Renal pelvis (tissue), 1 donor: ENCODE measurements at regions not wholly inside any gene's neighbourhood (a gene's known extent, or its start where the extent isn't known, plus 50 kb on each side); places are given as distances from the start of the nearest gene placed in this dataset.

ENCODE experiments used
- DNase-seq: peaks from one replicate; pipeline ENCODE4 v3.0.0-alpha.2; 2013

DNA sequence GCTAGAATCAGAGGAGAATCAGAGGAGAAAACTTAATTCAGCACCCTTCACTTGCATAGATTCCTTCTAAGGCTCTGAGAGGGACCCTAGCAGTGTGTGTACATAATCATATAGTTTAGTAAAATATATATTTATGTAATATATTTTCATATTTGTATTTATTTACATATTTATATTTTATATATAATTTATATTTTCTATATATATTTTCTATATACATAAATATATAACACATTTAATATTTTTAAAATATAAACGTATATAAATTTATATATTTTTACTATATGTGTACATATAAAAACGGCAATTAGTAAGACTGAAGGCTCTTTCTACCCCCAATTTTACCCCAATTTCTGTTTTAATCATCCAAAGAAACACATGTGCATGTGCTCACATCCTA lies 80.3 kb downstream of the NXPE2 start:
- no peak for DNase-seq

DNA sequence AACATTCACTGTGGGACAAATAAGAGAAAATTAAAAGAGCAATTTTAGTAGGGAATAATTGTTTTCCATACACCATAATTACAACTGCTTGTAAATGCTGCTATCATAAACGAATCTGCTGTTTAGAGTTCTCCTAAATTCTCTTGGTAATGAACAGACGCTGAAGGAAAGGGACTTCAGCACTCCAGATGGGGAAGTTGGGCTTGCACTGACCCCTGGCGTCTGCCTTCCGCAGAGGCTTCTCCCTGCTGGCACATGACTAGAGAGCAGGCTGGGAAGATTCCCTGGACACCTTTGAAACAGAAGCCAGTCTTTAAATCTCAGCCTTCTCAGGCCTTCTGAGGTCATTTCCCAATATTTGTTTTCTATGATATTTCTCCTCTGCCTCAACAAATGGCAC lies 84.1 kb downstream of the NXPE2 start:
- peak; percentile 45 for DNase-seq

GRCh38 chr11:114764563-114764962 lies 86.2 kb downstream of the NXPE2 start:
- no peak for DNase-seq

- no peak for DNase-seq
These were observed 92.8 kb downstream of the NXPE2 start for GRCh38 chr11:114771172-114771571.

- no peak for DNase-seq
These were observed 95.4 kb downstream of the NXPE2 start for GRCh38 chr11:114773541-114774338.

DNA sequence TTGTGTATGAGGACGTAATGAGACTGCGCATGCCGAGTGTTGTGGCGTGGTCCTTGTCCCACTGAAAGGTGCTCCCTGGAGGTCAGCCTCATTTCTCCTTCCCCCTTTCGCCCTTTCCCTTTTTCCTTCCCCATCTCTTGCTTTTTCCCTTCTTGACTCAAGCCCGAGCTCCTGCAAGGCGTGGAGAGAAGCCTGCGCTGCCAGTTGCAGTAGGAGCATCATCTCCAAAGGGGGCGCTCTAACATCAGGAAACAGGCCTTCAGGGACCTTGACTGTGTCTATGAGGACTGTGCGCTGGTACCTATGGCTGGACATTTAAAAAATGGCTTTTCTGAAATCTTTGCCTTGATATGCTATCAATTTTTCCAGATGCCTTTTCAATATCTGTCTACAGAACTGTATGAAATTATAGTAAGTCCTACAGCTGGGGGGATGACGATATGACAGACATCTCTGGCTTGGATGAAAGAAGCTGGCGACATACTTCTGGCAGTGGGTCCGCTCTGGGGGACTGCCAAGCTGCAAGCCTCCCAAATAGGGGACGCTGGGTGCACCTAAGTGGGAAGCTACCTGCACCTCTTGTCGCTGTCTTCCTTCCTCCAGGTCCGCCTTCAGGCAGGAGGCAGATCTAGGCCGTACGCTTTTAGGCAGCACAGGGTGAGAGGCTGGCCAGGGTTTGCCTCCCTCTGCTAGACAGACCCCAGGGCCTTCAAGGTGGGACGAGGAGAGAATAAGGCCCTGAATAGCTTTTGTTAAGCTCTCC lies 96.5 kb downstream of the NXPE2 start:
- DNase-seq = peak; percentile 83

DNA sequence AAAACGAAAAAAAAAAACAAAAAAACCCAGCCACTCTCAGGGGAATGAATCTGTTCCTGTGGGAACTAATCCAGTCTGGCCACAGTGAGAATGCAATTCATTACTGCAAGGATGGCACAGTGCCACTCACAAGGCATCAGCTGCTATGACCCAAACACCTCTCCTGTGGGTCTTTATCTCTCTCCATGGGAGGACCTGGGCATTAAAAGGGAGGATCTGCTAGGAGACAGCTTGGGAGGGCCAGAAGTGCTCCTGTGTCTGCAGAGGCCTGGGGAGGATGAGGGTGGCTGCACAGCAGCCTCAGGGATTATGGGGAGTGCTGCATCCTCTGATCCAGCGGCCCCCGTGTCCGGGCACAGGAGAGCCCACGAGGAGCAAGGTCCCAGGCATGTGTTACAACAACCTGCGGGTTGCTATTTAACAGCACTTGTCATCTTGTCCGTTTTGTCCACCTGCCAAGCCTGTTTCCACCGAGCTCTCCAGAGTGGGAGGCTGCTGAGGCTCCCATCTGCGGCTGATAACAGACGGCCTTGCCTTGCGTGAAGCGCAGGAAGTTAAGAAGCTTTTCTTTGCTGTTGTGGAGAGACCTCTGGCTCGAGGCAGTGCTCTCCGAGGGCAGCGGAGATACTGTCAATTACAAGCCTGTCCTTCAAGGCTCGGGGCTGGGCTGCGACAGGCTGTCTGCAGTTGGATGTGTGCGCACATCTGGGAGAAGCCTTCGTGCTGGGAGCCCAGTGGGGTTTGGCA lies 97.7 kb downstream of the NXPE2 start:
- no peak for DNase-seq

DNA sequence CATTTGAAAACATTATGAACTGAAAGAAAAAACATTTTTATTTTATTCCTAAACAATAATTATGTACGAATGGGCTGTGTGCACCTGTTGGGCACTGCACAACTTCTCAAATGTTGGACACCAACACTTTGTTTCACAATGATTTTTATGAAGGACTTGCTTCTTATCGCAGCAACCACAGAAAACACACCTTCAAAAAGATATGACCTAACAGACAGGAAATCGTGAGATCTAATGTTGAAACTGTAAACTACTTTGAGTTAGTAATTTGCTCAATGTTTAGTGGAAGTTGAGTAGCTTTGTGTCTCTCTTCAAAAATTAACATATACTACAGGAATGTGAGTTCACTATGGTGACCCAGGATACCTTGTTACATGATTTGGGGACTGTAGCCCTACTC lies 98.6 kb downstream of the NXPE2 start:
- DNase-seq = no peak

DNA sequence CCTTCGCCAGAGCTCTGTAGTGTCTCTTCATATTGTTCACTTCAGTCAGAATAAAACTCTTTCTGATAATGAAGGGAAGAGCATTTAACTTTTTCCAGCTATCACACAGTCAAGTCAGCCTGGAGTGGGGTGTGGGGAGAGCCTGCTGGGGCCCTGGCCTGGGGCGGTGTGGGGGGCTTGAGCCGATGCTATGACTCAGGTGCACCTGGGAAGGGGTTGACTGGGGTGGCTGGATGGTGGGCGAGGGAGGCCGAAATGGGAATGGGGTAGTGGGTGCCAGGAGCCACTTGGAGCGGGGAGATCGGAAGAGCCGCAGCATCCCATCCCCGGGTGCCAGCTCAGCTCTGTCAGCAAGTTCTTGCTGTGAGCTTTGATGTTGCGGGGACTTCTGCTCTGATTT lies 100.9 kb downstream of the NXPE2 start:
- DNase-seq = no peak

GRCh38 chr11:114782650-114783310 lies 104.5 kb downstream of the NXPE2 start:
- DNase-seq = no peak

GRCh38 chr11:114783805-114784204 lies 105.5 kb downstream of the NXPE2 start:
- no peak for DNase-seq

- no peak for DNase-seq
These were observed 105.9 kb downstream of the NXPE2 start for GRCh38 chr11:114784216-114784615.

GRCh38 chr11:114784891-114785290 lies 106.6 kb downstream of the NXPE2 start:
- DNase-seq = no peak

DNA sequence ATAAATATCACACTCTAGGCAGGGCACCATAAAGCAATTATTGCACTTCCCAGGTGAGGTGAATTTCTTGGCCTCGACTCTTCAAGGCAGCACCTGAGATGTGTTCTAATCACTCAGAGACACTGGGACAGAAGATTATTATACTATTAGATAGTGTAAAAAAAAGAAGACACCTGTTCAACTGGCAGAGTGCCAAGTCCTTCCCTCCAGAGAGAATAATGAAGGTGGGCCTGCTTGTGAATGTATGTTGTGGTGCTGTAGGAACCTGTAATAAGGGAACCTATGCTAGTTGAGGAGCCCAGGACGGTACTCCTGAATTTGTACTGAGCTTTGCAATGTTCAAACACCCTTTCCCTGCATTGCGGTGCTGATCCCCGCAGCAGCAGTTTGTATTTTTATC lies 107.5 kb downstream of the NXPE2 start:
- DNase-seq = no peak

DNA sequence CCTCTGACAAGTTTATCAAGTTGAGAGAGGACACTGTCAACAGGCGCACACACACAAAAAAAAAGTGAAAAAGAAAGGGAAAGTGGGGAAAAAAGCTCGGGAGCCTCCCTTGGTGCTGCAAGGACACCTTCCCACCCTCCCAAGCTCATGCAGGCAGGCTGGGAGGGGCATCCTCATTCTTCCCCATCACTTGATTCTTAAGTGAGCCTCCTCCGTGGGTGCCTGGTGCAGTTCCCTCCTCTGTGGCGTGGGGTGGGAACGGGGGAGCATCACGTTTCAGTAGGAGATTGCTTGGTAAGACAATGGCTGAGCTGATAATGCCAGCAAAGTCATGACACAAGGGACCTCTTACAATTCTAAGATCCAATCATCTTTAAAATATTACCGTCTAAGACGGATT lies 108.8 kb downstream of the NXPE2 start:
- DNase-seq = no peak

DNA sequence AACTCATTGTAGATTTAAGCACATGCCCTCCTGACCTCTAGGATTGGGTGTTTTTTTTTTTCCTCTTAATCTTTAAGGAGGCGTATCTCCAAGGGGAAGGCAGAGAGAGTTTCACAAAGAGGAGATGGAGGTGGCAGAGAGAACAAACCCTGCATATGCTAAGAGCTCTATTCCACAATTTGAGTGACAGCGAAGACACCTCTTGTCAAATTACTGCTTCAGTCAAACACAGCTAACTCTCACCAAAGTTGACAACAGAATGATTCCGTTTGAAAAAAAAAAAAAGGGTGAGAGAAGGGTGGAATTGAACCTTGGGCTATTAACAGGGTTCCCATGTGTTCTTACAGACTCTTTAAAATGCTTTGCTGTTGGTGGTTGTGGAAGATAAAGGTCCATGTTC lies 112.6 kb downstream of the NXPE2 start:
- no peak for DNase-seq

DNA sequence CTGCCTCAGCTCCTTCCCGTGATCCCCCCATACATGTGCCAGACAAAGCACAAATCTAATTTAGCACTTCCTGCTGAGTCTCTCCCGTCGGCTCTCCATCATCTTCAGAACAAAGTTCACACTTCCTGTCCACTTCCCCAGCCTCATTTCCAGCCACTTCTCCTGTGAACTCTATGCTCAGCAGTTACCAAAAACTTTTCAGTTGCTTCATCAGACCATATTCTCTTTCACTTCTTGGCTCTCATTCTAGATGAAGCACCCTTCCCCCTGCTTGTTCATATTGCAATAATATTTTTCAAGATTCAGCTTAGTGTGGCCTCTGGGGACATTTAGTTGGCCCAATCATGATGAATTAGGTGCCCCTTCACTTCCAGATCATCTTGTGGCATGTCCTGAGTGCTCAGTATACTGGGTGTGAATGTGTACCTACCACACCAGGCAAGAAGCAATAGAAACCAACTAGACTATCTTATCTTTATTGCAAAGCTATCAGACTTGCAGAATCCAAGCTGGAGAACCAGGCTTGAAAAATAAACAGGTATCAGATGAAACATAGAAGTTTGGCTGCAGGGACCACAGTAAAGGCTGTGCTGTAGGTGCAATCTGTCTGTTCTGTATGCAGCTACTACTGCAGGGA lies 115.8 kb downstream of the NXPE2 start:
- DNase-seq = no peak

GRCh38 chr11:114796954-114797721 lies 118.8 kb downstream of the NXPE2 start:
- no peak for DNase-seq

DNA sequence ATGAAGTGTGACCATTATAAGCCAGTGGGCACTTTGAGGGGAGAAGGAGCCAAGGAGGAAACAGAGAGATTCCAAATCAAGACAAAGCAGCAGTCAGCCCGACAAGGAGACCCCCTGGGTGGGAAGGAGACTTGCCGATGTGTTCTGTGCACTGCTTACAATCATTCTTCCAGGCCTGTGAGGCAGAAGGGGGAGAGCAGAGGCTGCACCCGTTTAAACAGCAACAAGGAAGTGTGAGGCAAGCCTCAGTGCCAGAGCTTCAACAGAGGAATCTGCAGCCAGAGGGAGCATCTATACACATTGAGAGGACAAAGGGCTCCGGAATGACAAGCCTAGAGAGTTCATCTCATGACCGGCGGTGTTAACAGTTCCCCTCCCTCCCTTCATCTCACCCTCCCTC lies 121.1 kb downstream of the NXPE2 start:
- no peak for DNase-seq

GRCh38 chr11:114801773-114802172 lies 123.4 kb downstream of the NXPE2 start:
- DNase-seq = no peak

- no peak for DNase-seq
These were observed 124.6 kb downstream of the NXPE2 start for GRCh38 chr11:114802878-114803277.
